ENCODE measurements at regions not wholly inside any gene's neighbourhood (a gene's known extent, or its start where the extent isn't known, plus 50 kb on each side); places are given as distances from the start of the nearest gene placed in this dataset.

GRCh38 chr7:81470724-81471379 lies 299.0 kb downstream of the HGF start:
- Histone ChIP-seq H3K4me1 (peaks cover 0 to 9% (median 3%) of the 10 kb centered on the region in 4 donors), H3K9me3 (no peaks in the 10 kb centered on the region), H3K27ac (no peak overlapping the region), H3K27me3 (no peaks in the 10 kb centered on the region), H3K36me3 (no peaks in the 10 kb centered on the region), H3K4me3 (no peak overlapping the region)
- TF ChIP-seq EP300 (IDR thresholded peaks at IDR 0.05) (no peak), POLR2A (IDR thresholded peaks at IDR 0.05) (no peak), POLR2AphosphoS5 (IDR thresholded peaks at IDR 0.05) (no peak), CTCF (IDR thresholded peaks at IDR 0.05) (no peak)
- 68 to 79% methylated on average over 6 of the region's 6 CpGs for WGBS, 2 donors
- no peak for DNase-seq
- intact Hi-C loops (cut with DNase I), result no loop called here

- Histone ChIP-seq H3K9me3 (no peaks in the 10 kb centered on the region), H3K4me1 (peaks cover 0 to 9% (median 3%) of the 10 kb centered on the region in 4 donors), H3K27me3 (no peaks in the 10 kb centered on the region), H3K36me3 (no peaks in the 10 kb centered on the region), H3K4me3 (no peak overlapping the region), H3K27ac (no peak overlapping the region)
- intact Hi-C loops (cut with DNase I), result loop anchor here (1.0 kb wide), 1 partner anchor 771 kb away; no protein-coding TSS in a partner anchor
- WGBS, 2 donors, result 31 to 41% methylated on average over 9 of the region's 9 CpGs
- TF ChIP-seq CTCF (IDR thresholded peaks at IDR 0.05), result peak; percentile 44 to 70 (median 49)
- TF ChIP-seq POLR2AphosphoS5 (IDR thresholded peaks at IDR 0.05), result no peak
- no peak for TF ChIP-seq EP300 (IDR thresholded peaks at IDR 0.05)
- peak; percentile 85 for DNase-seq
Observed at GRCh38 chr7:81469869-81470723, 299.8 kb downstream of the HGF start.

- intact Hi-C loops (cut with DNase I), result loop anchor here (1.0 kb wide), 1 partner anchor 770 kb away; no protein-coding TSS in a partner anchor
- WGBS, 2 donors, result 46 to 58% methylated on average over 2 of the region's 2 CpGs
- H3K4me1 ChIP-seq, result peaks cover 0 to 9% (median 3%) of the 10 kb centered on the region in 4 donors
- TF ChIP-seq CTCF (IDR thresholded peaks at IDR 0.05), result no peak
- TF ChIP-seq POLR2AphosphoS5 (IDR thresholded peaks at IDR 0.05), result no peak
- no peak for TF ChIP-seq POLR2A (IDR thresholded peaks at IDR 0.05)
- no peak for TF ChIP-seq EP300 (IDR thresholded peaks at IDR 0.05)
- no peak for DNase-seq
- no peaks in the 10 kb centered on the region for H3K9me3 ChIP-seq
- H3K27ac ChIP-seq, result no peak overlapping the region
- H3K4me3 ChIP-seq, result no peak overlapping the region
- H3K27me3 ChIP-seq, result no peaks in the 10 kb centered on the region
- H3K36me3 ChIP-seq, result no peaks in the 10 kb centered on the region
Observed at GRCh38 chr7:81469153-81469868, 300.5 kb downstream of the HGF start.

DNA sequence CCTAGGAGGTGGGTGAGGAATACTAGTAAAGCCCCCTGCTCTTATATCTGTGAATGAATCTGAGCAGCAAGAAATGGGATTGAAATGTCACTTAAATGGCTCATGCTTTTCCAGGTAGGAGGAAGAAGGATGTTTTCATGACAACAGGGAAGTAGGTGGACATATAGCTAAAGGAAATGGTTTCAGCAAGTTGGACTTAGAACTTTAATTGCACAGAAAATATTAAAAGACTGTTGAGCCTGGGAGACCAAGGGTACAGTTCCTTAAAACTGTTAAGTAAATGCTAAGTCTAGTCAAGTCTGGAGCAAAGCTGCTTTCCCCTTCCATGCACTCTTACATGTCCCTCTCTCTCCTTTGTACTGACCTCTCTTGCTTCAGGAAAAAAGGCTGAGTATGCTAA lies 301.3 kb downstream of the HGF start:
- TF ChIP-seq EP300 (IDR thresholded peaks at IDR 0.05) (no peak), POLR2AphosphoS5 (IDR thresholded peaks at IDR 0.05) (no peak), POLR2A (IDR thresholded peaks at IDR 0.05) (no peak), CTCF (IDR thresholded peaks at IDR 0.05) (no peak)
- H3K4me1 ChIP-seq, result peaks cover 0 to 9% (median 3%) of the 10 kb centered on the region in 4 donors
- H3K36me3 ChIP-seq, result no peaks in the 10 kb centered on the region
- DNase-seq, result no peak
- H3K27me3 ChIP-seq, result no peaks in the 10 kb centered on the region
- H3K9me3 ChIP-seq, result no peaks in the 10 kb centered on the region
- intact Hi-C loops (cut with DNase I), result no loop called here
- H3K4me3 ChIP-seq, result no peak overlapping the region
- no peak overlapping the region for H3K27ac ChIP-seq

Data from sigmoid colon (tissue), 6 donors.